Neural crest cell (in vitro differentiated cells): ENCODE measurements at regions not wholly inside any gene's neighbourhood (a gene's known extent, or its start where the extent isn't known, plus 50 kb on each side); places are given as distances from the start of the nearest gene placed in this dataset.

ENCODE experiments used
- DNase-seq: peaks from one replicate; pipeline ENCODE4 v3.0.0; 2021; ENCODE audit warnings: low read depth, mixed read lengths, low spot score
- H3K27ac Mint-ChIP-seq: one replicate; pipeline ENCODE4 v1.8.0; 2021; ENCODE audit warnings: mild to moderate bottlenecking, mixed read lengths; ENCODE audit not compliant: unreplicated experiment
- H3K27me3 Mint-ChIP-seq: 2 replicates; pipeline ENCODE4 v1.8.0; 2021; ENCODE audit warnings: low read depth, mild to moderate bottlenecking, mixed read lengths
- H3K36me3 Mint-ChIP-seq: 2 replicates; pipeline ENCODE4 v1.8.0; 2021; ENCODE audit warnings: low read depth, mild to moderate bottlenecking, mixed read lengths
- H3K4me1 Mint-ChIP-seq: 2 replicates; pipeline ENCODE4 v1.8.0; 2021; ENCODE audit warnings: mixed read lengths
- H3K4me3 Mint-ChIP-seq: one replicate; pipeline ENCODE4 v1.8.0; 2021; ENCODE audit warnings: mild to moderate bottlenecking, mixed read lengths
- H3K9me3 Mint-ChIP-seq: 2 replicates; pipeline ENCODE4 v1.8.0; 2021; ENCODE audit warnings: mixed read lengths
- CTCF ChIP-seq: fragments of 200-600 bp; sonication (generic); conservative IDR thresholded peaks from 2 replicates; pipeline ENCODE4 v1.5.0; 2021; ENCODE audit warnings: antibody characterized with exemption, mild to moderate bottlenecking

- no peaks in the 10 kb centered on the region for H3K36me3 Mint-ChIP-seq
- no peaks in the 10 kb centered on the region for H3K4me1 Mint-ChIP-seq
- H3K27ac Mint-ChIP-seq: no peak overlapping the region
- no peak for TF ChIP-seq CTCF
- H3K4me3 Mint-ChIP-seq: no peak overlapping the region
- no peak for DNase-seq
- H3K9me3 Mint-ChIP-seq: no peaks in the 10 kb centered on the region
- no peaks in the 10 kb centered on the region for H3K27me3 Mint-ChIP-seq
These were observed 226.2 kb upstream of the TP63 start for GRCh38 chr3:189404797-189405484.

DNA sequence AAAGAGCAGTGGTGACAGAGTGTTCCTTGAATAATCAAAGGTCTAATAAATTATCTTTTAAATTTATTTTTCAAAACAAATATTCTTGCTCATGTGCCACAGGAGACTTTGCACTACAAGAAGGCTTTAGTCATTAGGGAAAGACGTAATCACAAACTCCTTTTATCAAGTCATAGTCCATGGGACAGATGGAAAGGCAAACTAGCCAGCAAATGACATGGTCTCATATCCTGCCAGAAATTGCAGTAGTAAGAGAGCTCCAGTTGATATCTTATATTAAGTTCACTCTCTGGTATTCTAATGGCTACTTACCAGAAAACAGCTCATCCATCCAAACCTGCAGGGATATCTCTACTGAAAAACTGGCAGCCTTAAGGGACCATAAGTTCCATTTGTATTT, 225.0 kb upstream of the TP63 start:
- no peak overlapping the region for H3K4me3 Mint-ChIP-seq
- no peaks in the 10 kb centered on the region for H3K36me3 Mint-ChIP-seq
- no peaks in the 10 kb centered on the region for H3K9me3 Mint-ChIP-seq
- H3K27ac Mint-ChIP-seq: no peak overlapping the region
- no peaks in the 10 kb centered on the region for H3K4me1 Mint-ChIP-seq
- DNase-seq: no peak
- TF ChIP-seq CTCF: no peak
- H3K27me3 Mint-ChIP-seq: peaks cover 3% of the 10 kb centered on the region

GRCh38 chr3:189410522-189410921, 220.7 kb upstream of the TP63 start:
- Mint-ChIP-seq H3K36me3 (no peaks in the 10 kb centered on the region), H3K27ac (no peak overlapping the region), H3K9me3 (no peaks in the 10 kb centered on the region), H3K4me1 (no peaks in the 10 kb centered on the region), H3K27me3 (peaks cover 5% of the 10 kb centered on the region), H3K4me3 (no peak overlapping the region)
- TF ChIP-seq CTCF: no peak
- DNase-seq: no peak

DNA sequence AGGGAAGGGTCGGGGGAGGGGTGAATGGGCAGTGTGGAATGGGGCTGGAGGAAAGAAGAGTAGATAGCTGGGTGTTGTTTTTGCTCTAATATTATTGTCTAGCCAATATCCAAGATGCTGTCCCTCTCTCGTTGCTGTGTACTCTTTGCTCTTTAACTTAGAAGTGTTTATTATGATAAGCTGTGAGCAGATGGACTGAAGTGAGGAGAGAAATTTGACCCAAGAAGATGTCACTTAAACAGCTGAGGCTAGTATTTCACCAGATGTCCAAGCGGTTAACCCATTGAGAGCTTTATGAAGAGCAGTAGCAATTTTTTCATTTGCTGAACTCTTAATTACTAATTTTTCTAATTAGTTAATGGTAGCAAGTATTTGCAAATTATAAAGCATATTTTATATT, 212.2 kb upstream of the TP63 start:
- H3K36me3 Mint-ChIP-seq: no peaks in the 10 kb centered on the region
- H3K4me3 Mint-ChIP-seq: no peak overlapping the region
- no peaks in the 10 kb centered on the region for H3K4me1 Mint-ChIP-seq
- no peaks in the 10 kb centered on the region for H3K27me3 Mint-ChIP-seq
- no peak overlapping the region for H3K27ac Mint-ChIP-seq
- DNase-seq: no peak
- H3K9me3 Mint-ChIP-seq: no peaks in the 10 kb centered on the region
- TF ChIP-seq CTCF: no peak

DNA sequence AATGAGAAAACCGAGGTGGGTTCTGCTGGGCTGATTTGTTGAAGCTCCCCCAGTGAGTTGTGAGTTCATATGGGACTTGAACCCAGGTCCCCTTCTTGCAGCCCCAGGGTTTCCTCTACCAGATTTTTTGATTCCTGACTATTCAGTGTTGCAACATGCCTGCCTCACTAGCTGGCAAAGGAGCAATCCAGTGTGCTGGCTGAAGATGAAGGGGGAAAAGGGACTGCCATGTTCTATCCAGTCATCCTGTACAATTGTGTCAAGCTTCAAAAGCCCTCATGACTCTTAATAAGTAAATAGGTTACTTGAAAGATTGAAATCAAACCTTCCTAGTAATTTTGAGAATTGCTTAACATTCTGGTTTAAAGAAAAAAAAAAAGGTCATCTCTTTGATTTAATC, 211.5 kb upstream of the TP63 start:
- Mint-ChIP-seq H3K9me3 (no peaks in the 10 kb centered on the region), H3K36me3 (no peaks in the 10 kb centered on the region), H3K4me1 (no peaks in the 10 kb centered on the region), H3K4me3 (no peak overlapping the region), H3K27ac (no peak overlapping the region), H3K27me3 (no peaks in the 10 kb centered on the region)
- no peak for TF ChIP-seq CTCF
- DNase-seq: no peak
